K562 (cell line): ENCODE measurements at regions not wholly inside any gene's neighbourhood (a gene's known extent, or its start where the extent isn't known, plus 50 kb on each side); places are given as distances from the start of the nearest gene placed in this dataset.

Experiments used
- CREM ChIP-seq: IDR thresholded peaks from 2 replicates; pipeline ENCODE4 v1.6.1; 2014; ENCODE audit warnings: antibody characterized with exemption, low read depth
- EZH2 ChIP-seq: IDR thresholded peaks from 2 replicates; pipeline ENCODE4 v1.6.1; 2012; ENCODE audit warnings: low read depth, mild to moderate bottlenecking, inconsistent platforms, low read length, borderline replicate concordance
- FOXP4 ChIP-seq: sonication (generic); formaldehyde crosslinking; IDR thresholded peaks from 2 replicates; pipeline ENCODE4 v1.8.0; 2022; ENCODE audit warnings: mild to moderate bottlenecking, missing genetic modification reagents, borderline replicate concordance
- POLR2AphosphoS2 ChIP-seq: IDR thresholded peaks from 2 replicates; pipeline ENCODE4 v1.6.1; 2012; ENCODE audit warnings: low read length, improper control_type of control experiment

DNA sequence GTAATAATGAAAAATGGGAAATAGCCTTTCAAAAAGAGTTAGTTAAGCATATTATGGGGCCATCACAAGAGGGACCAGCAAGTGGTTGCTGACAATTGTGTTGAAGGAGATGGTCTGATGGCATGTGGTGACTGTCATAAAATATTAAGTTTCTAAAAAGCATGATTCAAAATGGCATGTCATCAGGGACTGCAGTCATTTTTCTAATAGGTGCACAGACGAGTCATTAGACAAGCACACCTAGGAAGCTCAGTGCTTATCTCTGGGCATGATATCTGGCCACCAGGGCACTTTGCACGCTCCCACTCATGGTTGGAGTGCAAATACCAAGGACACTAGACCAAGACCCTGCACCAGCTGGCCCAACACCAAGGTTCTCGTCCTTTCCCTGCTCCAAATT, 226.5 kb downstream of the ANKRD60 start:
- TF ChIP-seq FOXP4 (CRISPR knock-in tag) = no peak
- no peak for TF ChIP-seq POLR2AphosphoS2
- no peak for TF ChIP-seq EZH2
- no peak for TF ChIP-seq CREM
